NCI-H1105 treated with DMSO at 0.1 percent for 48 hours (cell line): ENCODE measurements at regions not wholly inside any gene's neighbourhood (a gene's known extent, or its start where the extent isn't known, plus 50 kb on each side); places are given as distances from the start of the nearest gene placed in this dataset.

Source experiments
- DNase-seq: peaks from one replicate; lab custom pipeline; 2025; lab: John Stamatoyannopoulos, UW

- no peak for DNase-seq
Observed at GRCh38 chr13:63693696-63694095, 2278.0 kb upstream of the PCDH20 start.

DNA sequence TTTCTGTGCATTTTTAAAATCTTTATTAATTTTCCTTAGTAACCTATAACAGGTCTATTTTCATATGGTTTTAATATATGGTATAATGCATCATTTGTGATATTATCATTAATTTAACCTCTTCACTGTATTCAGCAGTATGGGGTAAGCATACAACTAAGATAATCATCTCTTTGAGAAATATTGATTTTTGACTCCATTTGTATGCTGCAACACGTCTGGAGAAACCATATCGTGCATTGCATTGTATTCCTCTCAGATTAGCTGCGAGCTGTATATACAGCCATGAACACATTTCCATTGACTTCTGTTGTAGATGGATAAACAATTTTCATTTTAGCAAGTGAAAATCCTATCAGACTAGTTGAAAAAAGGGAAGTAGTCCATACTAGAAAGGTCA is 2275.8 kb upstream of the PCDH20 start:
- DNase-seq = no peak

- no peak for DNase-seq
Observed at GRCh38 chr13:63690672-63691071, 2275.0 kb upstream of the PCDH20 start.

DNA sequence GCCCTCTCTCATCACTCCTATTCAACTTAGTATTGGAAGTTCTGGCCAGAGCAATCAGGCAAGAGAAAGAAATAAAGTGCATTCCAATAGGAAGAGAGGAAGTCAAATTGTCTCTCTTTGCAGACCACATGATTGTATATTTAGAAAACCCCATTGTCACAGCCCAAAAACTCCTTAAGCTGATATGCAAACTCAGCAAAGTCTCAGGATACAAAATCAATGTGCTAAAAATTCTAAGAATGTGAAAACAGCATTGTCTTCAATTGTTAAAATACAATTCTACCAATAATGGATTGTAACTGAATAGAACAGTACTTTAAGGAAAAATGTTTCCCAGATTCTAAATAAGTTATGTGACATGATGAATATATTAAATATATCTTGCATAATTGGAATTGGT is 2269.2 kb upstream of the PCDH20 start:
- DNase-seq = no peak

- no peak for DNase-seq
Observed at GRCh38 chr13:63680704-63681103, 2265.1 kb upstream of the PCDH20 start.

- DNase-seq = no peak
Observed at GRCh38 chr13:63671296-63671695, 2255.6 kb upstream of the PCDH20 start.

GRCh38 chr13:63651394-63651793 is 2235.7 kb upstream of the PCDH20 start:
- no peak for DNase-seq

DNA sequence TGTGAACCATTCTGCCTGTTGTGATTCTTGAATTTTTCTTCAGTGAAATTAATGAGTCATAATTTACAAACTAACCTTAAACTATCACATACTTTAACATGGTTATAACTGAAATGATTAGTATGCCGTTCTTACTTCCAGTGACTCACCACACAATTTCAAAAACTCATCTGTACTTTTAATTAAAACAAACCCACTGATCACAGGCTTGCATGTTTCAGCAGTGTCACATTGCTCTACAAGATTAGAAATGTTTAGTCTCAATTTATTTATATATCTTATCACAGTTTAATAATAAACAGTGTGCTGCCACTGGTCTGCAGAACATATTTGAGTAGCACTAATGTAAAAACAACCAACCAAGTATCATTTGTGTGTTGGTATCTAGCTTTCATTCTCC is 2227.9 kb upstream of the PCDH20 start:
- no peak for DNase-seq

GRCh38 chr13:63636316-63636993 is 2220.8 kb upstream of the PCDH20 start:
- no peak for DNase-seq

GRCh38 chr13:63632321-63632720 is 2216.7 kb upstream of the PCDH20 start:
- no peak for DNase-seq

- no peak for DNase-seq
Observed at GRCh38 chr13:63631006-63631405, 2215.4 kb upstream of the PCDH20 start.

- no peak for DNase-seq
Observed at GRCh38 chr13:63629591-63629990, 2213.9 kb upstream of the PCDH20 start.

- DNase-seq = no peak
Observed at GRCh38 chr13:63628310-63628709, 2212.7 kb upstream of the PCDH20 start.

DNA sequence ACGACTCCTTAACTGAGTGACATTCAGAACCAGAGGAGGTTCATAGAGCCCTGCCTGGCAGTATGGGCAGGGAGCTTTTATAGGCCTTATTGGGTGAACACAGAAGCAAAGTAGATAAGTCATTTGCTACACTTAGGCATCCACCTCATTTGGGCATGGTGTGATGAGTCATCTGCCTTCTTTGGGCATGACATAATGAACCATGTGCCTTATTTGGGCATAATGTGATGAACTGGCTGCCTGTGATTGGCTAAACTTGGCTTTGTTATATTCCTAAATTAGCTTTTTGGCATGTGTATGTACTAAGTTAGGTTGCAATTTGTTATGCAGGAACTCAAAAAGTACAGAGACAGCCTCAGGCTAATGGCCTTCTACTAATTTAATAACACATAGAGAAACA is 2210.2 kb upstream of the PCDH20 start:
- no peak for DNase-seq

GRCh38 chr13:63614874-63615612 is 2199.4 kb upstream of the PCDH20 start:
- no peak for DNase-seq

DNA sequence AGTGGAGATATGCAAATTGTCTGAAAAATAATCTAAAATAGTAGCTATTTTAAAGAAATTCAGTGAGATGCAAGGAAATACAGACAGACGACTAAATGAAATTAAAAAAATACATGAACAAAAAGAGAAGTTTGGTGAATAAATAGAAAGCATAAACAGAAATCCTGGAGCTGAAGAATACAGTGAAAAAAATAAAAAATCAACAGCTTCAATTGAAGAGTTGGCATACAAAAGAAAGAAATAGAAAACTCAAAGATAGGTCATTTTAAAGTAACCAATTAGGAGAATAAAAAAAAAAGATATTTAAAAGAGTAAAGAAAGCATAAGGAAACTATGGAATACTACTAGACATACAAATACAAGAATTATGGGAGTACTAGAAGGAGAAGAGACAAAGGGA is 2191.5 kb upstream of the PCDH20 start:
- no peak for DNase-seq

DNA sequence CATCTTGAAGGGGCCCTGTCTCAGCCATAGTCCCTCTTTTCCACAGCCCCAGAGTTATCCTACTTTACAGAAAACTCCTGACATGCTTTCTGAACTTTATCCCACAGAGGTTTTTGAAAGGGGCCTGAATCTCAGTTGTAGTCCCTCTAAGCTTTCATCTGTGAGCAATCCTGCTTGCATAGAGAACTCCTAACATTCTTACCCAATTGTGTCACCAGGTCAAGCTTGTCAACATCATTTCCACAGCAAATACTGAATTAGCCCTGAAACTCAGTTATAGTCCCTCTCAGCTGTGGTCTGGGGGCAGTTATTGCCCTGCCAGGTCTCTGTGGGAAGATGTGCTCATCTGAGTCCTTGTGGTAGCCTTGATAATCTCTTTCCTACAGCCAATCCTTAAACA is 2190.3 kb upstream of the PCDH20 start:
- DNase-seq = no peak

DNA sequence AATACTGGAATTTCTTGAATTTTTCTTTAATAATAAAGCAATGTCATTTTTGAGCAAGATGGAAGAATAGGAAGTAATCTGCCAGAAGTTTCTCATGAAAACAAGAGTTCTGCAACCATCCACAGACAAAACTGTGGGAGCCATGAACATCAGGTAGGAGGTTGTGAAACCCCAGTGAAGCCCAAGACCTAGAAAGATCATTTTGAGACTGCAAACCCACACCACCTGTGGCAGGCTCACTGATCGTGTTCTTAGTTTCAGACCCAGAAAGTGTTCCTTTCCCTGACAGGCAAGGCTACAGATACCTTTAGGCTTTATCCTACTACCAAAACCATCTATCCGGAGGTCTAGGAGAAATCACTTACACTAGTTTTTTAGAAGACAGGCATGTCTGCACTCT is 2189.8 kb upstream of the PCDH20 start:
- no peak for DNase-seq

- DNase-seq = no peak
Observed at GRCh38 chr13:63595811-63596210, 2180.2 kb upstream of the PCDH20 start.

DNA sequence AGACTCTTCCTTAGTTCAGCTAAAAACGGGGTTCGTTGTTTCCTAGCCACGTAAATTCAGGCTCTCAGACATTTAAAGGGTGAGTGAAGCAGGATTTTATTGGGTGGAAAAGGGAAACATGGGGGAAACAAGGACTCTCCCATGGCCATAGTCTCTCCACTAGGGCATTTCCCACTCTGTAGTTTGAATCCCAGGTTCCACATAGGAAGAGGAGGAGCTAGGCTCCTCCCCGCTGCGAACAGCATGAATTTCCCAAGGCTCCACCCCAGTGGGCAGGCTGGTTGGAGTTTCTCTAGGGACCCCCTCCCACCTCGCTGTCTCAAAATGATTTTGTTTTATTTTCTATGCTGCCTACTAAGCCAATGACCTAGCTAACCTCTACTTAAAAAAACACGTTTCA is 2170.8 kb upstream of the PCDH20 start:
- no peak for DNase-seq

- no peak for DNase-seq
Observed at GRCh38 chr13:63578796-63579195, 2163.1 kb upstream of the PCDH20 start.

DNA sequence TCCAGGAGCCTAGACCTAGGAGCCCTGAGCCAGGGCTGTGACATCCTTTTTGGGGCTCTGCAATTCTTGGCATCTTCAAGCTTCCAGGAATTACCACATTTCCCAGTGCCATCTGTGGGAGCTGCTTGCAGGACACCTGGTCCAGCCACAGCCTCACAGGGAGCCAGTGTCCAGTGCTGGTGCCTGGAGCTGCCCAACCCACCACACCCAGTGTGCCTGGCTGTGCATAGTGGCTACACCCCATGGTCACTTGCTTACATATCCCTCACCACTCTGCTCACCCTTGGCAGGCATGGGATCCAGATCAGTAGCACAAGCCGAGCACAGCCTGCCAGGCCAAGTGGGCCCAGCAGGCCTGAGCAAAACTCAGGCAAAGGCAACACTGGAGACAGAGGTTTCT is 2151.4 kb upstream of the PCDH20 start:
- DNase-seq = no peak

GRCh38 chr13:63554157-63554556 is 2138.5 kb upstream of the PCDH20 start:
- DNase-seq = no peak

GRCh38 chr13:63551731-63552130 is 2136.1 kb upstream of the PCDH20 start:
- DNase-seq = no peak
